CD1c-positive myeloid dendritic cell (primary cell): ENCODE measurements at regions not wholly inside any gene's neighbourhood (a gene's known extent, or its start where the extent isn't known, plus 50 kb on each side); places are given as distances from the start of the nearest gene placed in this dataset.

Experiments used
- DNase-seq: peaks from one replicate; pipeline ENCODE4 v3.0.0-alpha.2; 2016; ENCODE audit errors: extremely low spot score

DNA sequence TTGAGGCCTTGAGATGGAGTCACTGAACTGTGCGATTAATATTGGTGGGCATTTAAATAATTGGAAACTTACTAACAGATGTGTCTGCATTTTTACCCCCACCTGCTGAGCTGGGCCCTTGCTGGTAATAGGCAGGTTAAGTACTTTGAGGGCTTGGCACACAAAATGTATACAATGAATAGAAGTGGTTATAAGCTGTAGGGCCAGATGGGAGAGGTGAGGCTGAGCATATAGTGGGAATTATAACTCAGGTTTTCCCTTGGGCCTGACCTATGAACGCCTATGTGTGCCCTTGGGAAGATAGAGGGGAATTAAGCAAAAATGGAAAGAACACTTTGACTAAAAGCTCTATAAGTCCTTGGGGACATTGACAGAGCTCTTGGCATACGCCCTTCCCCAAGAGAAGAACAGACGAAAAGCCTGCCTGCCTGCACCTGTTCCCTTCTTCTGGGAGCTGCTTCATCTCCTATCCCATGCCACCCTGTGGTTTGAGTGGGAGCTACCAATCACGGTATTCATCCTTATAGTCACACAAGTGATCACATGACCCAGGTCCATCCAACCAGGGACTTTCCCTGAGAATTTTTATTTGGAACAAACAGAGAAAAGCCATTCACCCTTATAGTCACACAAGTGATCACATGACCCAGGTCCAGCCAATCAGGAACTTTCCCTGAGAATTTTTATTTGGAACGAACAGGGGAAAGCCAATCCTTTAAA is 260.7 kb upstream of the CSF3R start:
- no peak for DNase-seq

DNA sequence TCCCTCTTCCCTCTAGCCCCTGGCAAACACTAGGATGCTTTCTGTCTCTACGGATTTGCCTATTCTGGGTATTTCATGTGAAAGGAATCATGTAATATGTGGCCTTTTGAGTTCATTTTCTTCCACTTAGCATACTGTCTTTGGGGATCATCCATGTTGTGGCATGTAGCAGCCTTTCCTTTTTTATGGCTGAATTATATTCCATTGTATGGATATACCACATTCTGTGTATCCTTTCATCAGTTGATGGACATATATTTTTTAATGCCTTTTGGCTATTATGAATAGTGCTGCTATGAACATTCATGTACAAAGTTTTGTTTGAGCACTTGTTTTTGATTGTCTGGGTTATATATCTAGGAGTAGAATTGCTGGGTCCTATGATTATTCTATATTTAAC is 258.4 kb upstream of the CSF3R start:
- no peak for DNase-seq

DNA sequence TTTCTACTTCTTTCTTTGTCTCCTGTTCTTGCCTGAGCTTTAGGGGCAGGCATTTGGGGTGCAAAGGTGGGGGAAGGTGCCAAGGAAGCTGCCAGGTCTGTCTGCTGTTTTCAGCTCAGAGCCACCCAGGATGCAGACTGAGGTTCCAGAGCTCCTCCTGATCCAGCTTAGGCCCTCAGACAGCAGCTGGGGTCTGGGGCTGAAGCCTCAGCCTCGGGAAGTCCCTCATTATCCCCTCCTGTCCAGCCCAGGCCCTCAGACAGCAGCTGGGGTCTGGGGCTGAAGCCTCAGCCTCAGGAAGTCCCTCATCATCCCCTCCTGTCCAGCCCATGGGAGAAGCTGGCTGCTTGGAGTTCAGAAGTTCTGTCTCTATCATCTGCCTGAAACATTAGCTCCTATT is 257.7 kb upstream of the CSF3R start:
- DNase-seq: no peak

DNA sequence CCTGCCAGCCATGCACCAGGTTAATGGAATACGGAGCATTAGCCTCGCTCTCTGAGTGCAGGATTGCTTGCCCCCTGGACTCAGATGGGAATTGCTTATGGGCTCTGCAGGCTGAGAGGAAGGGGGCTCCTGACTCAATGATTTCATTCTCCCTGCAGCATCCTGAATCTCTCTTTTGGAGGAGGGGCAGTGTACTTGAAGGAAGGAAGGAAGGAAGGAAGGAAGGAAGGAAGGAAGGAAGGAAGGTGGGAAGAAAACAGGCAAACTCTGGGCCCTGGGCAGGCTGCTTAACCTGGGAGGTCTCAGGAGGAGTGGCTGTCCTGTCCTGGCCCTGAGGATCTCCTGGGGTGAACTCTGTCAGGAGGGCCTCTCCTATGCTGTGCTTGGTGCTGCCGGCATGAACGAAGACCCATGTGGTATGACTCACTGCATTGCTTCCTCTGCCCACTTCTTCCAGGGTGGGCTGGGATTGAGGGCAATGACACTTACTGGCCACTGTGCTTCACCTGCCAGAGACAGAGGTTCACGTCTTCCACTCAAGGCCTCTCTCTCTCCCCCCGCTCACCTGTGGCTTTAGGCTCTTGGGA is 257.1 kb upstream of the CSF3R start:
- no peak for DNase-seq

DNA sequence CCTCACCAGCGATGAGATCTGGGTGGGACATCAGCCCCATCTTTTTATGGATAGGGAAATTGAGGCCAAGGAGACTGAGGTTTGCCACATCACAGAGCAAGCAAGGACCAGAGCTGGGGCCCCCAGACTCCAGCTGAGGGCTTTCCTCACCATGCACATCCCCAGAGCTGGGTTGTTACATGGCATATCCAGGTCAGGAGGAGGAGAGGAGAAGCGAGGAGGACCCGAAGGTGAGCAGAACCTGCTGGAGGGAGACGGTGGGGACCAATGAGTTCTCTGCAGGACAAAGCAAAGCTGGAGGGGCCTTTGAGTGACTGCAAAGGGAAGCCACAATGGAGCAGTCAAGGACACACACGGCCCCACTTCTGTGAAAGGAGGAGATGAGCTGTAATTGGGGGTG is 255.5 kb upstream of the CSF3R start:
- DNase-seq: no peak

DNA sequence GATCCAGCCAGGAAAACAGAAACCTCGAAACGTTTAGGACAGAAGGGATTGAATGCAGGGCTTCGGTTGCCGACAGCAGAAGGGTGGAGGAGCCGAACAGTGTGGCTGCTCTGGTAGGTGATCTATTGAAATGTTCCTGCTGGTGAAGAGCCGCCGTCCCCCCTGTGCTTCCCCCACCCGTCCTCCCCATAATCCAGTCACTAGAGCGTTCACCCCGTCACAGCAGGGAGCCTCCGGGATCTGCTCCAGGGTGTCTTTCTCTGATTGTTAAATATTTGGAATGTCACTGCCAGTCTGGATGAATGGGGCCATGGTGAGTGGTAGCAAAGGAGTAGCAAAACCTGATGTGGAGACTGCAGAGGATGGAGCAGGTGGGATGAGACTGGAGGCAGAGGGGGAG is 255.1 kb upstream of the CSF3R start:
- no peak for DNase-seq

DNA sequence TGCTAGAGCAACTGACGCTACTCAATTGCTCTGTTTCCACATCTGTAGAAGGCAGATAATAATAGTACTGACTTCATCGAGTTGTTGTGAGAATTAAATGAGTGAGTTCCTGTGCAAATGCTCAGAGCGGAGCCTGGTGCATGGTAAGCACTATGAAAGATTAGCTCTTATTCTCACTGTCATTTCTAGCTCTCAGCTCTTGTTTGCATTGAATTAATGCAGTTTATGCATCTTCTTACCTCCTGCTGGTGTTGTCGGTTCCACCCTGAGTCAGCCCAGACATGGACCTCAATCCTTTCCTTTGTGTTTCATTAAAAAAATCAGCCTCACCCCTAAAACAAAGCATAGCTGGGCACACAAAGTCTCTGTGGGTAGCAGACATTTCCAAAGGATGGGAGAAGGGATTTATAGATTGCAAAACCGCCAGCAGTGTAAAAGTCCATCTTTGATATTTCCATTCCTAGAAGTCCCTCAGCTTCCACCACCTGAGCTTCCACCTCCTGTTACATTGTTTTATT is 254.4 kb upstream of the CSF3R start:
- no peak for DNase-seq

DNA sequence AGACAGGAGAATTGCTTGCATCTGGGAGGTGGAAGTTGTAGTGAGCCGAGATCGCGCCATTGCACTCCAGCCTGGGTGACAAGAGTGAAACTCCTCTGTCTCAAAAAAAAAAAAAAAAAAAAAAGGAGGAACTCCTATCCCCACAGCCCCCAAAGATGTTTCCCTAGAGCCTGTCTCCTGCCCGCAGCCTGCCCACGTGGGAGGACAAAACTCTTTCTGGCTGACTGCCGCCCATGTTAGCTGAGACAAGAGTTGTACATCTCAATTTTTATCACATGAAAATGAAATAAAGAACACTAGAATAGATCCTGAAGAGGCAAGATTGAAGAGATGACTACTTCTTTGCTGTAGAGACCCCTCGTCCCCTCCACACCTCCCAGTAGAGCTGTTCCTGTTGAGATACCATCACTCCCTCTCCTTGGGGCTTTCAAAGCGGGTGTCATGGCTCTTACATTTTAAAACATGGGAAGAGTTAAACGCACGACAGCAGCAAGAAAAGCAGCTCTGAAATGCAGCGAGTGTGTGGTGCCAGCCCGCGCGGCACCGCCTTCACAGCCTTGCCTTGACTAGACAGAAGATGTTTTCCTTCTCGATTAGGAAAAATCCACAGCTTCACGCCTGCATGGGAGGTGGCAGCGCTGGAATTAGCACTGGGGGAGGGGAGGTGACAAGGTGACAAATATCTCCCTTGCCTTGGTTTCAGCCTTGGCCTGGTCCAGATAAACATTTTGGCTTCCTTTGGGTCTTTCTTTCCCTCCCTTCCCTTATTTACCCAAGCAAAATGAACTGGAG is 253.4 kb upstream of the CSF3R start:
- DNase-seq: peak; percentile 5

DNA sequence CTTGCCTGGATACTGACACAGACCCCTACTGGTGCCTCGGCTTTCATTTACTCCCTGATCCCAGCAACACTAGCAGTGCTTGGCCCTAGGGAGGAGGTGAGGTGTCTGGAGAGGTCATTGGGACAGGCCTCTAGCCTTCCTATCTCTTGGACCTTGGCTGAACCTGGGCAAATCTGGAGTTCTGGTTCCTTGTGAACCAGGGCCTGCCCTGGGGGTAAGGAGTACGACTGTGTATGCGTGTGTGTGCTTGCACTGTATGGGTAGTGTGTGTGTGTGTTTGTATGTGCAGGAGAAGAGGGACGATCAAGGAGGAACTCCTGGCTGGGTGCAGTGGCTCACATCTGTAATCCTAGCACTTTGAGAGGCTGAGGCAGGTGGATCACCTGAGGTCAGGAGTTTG is 252.7 kb upstream of the CSF3R start:
- no peak for DNase-seq

DNA sequence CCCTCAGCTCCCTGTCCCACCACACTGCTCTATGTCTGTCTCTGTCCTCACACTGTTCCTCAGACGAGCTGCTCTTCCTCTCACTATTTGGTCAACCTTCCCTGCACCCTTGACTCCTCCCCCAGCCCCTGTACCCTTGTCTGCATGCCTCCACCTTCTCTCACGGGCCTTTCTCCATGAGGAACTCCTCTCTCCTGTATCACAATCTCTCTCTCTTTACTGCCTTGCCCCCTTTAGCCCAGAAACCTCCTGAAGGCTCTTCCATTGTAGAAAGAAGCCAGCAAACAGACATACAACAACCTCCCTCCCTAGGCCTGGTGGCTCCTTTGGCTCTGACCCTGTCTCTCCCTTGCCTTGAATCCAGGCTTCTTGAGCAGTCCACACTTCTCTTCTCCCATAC is 251.6 kb upstream of the CSF3R start:
- DNase-seq: no peak

DNA sequence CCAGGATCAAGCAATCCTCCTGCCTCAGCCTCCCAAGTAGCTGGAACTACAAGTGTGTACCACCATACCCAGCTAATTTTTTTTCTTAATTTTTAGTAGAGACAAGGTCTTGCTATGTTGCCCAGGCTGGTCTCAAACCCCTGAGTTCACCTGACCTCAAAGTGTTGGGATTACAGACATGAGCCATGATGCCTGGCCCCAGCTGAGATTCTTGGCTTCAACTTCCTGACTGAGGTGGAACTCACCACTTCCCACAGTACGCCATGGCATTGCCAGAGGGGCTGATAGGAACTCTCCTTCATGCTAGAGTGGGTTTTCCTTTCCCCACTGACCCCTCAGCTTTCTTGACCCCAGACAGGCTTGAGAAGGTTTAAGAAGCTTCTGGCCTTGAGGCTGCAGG is 251.0 kb upstream of the CSF3R start:
- DNase-seq: no peak

DNA sequence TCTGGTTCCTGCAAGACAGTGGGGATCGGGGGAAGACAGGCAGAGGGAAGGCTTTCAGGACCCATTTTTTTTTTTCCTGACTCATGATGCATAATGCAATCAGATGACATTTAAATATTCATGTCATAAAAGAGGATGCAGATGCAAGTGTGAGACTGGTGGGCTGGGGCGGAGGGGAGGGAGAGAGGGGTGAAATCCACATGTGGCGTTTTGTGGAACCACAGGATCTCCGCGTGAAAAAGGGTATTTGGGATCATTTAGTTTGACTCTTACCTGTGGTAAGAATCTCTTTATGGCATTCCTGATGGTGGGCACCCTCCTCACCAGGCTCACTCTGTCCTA is 249.3 kb upstream of the CSF3R start:
- peak; percentile 3 for DNase-seq

DNA sequence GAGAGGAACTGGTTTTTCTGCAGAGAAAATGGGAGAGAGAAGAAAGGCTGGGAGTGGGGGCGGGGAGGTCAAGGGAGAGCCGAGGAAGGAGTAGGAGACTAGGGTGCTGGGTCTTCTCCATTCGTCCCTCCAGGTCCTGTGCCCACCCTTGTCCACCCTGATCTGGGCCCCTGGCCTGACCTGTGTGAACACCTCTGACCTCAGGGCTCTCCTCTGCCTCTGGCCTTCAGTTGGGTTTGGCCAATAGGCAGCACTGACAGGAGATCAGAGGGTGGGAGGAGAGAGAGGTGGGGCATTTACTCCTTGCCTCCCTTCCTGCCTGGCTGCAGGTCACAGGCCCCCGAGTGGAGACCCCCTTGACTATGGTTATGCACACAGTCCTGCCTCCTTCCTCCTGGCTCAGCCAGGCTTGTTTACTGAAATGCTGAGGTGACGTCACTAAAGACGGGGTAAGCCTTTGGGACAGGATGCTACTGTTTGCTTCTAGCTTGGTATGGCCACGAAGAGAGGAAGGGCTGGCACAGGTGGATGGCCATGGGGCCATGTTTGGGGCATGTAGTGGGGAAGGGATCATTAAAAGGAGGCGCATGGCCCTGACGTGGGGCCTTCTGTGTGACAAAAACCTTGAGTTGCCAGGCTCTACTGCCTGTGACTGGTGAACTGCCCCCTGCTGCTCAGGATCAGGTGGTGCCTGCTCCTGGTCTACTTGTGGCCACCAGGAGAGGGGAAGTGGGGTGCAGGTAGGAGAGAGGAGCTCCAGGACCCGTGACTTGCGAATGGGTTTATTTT is 248.7 kb upstream of the CSF3R start:
- no peak for DNase-seq

DNA sequence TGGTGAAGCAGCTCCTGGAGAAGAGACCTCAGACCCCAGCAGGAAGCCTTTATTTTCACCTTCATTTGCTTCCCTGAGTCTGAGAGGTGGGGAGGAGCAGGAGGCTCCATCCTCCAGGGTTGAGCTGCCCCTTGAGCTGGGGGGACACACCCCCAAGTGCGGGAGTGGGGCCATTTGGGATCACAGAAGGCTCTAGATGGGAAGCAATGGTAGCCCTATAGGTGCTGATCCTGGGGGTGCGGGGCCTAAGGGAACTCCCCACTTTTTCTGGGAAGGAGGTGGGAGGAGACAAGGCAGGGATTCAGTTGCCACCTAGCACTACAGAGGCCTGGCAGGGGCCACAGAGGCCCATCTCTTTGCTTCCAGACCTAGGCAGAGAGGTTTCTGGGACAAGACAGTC is 247.9 kb upstream of the CSF3R start:
- DNase-seq: no peak

DNA sequence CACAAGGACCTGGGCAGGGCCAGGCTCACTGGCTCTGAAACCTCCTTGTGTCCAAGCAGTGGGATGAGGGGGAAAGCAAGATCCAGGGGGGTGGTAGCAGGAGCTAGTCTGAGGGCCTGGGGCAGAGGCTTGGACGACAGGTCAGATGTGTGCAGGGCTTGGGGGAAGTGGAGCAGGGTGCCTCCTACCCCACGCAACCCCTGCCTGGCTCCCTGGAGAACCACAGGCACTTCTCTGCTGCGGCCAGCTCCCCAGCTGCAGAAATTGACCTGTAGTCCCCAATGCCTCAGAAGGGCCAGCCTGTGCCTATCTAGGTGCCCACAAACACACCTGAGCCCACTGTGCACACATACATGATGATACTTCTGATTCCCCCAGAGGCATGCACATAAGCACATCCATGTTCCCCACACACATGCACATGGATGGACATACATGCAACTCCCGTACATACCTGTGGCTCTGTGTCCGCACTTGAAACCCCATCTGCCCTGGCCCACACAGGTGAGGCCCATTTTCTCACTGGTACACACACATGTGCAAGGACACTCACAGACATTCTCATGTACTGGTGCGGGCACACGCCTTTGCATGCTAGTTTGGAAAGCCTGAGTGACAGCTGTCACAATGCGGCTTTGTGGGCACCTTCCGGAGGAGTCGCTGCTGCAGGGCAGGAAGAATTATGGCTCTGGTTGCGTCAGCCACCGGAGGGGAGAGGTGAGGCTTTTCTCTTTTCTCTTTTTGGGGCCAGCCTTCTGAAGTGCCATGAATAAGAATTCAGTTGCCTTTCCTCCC is 247.2 kb upstream of the CSF3R start:
- DNase-seq: no peak

DNA sequence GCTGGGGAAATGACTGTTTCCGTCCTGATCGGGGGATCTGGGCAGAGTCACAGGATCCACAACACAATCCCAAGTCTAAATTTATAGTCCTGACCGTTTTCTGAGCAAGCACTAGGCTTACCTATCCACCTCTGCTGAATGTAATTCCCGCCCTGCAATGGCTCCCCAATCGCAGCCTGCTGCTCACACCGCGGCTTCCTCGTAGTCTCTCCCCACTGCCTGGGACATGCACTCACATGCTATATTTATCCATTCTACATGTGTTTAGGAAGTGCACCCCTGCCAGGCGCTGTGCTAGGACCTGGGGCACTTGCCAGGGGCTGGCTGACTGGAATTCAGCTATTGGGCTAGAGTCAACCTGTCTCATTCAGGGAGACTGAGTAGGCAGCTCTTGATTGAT is 246.6 kb upstream of the CSF3R start:
- no peak for DNase-seq

DNA sequence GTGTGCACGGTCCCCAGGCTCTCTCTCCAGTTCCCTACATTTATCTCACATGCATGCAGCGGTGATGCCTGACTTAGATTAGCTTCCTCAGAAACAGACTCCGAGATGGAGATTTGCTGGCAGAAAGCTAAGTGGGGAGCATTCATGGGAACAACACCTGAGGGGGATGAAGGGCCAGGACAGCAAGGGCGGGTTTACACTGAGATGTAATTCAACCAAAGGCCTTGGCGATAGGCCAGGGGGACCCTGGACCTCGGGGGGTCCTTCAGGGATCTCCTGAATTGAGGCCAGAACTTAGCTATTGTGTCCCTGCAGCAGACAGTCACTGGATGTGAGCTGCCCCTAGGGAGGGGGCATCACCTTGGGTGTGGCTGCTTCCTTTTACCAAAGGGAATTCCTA is 246.1 kb upstream of the CSF3R start:
- DNase-seq: no peak

DNA sequence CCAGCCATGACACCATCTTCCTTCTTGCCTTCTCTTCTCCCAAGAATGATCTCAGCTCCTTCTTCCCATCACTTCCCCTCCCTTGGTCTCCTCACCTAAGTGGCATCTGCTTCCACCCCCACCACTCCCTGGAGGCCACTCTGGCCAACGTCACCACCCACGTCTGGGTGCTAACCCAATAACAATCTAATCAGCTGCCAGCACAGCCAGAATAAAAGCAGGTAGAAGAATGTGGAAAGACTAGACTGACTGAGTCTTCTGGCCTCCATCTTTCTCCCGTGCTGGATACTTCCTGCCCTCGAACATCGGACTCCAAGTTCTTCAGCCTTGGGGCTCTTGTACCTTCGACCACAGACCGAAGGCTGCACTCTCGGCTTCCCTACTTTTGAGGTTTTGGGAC is 245.3 kb upstream of the CSF3R start:
- DNase-seq: no peak

DNA sequence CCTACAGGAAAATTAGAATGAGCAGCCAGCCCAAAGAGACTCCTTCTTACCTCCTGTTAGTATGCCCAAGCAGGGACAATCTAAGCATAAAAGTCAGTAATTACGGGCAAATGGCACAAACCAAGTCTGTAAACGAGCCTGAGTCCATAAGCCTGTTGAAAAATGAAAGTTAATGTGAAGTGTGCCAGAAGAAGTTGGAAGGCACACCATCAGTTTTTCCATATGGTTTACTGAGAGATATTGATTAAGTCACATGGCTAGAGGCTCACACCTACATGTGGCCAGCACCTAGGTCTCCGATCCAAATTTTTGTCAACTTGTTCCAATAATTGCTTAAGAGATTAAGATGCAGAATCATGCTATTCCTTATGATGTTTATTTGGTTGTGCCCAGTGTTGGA is 242.4 kb upstream of the CSF3R start:
- no peak for DNase-seq

DNA sequence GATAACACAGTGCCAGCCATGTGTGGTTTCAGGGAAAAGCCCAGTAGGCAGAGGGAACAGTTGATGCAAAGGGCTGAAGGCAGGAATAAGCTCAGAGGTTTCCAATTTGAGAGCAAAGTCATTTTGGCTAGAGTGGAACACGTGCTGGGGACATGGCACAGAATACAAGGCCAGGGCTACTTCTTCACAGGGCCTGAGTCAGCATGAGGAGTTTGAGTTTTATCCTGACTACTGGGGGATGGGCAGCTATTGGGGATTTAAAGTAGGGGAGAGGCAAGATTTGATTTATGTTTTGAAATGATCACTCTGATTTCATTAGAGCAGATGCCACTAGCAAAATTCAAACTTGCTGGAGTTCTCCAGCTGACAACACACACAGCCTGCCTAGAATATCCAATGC is 241.1 kb upstream of the CSF3R start:
- DNase-seq: no peak

DNA sequence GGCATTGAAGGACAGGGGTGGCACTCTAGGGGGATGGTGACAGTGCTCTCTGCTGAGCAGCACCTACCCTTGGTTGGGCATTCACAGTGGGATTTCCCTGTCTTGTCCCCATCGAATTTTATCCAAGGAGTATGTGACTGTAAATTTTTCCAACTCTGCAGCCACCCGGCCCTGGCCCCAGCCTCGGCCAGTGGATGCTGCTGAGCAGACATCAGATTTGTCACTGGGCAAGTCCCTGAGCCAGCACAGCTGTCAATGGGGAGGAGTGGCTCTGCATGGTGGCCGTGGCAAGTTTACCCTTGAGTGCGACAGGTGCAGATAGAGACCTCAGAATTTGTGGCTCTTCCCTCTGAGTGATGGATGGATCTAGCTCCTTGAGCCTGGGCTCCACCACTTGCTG is 240.2 kb upstream of the CSF3R start:
- no peak for DNase-seq

DNA sequence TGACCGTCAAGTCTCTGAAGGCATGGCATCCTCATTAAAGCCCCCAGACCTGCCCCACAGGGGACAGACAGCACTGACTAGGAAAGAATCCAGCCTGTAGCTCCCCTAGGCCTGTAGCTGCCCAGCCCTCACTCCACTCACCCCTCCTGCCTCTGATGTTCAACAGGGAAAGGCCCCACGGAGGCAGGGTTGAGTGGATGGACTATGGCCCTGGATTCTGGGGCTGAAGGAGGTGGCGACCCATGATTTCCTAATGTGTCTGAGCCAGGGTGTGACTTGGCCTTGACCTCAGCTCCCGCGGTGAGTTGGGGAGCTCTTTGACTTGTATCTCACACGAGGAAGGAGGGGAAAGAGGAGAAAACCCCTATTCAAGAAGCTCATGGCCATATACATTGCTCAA is 238.5 kb upstream of the CSF3R start:
- DNase-seq: no peak
